H9 (cell line): ENCODE measurements at regions not wholly inside any gene's neighbourhood (a gene's known extent, or its start where the extent isn't known, plus 50 kb on each side); places are given as distances from the start of the nearest gene placed in this dataset.

Source experiments
- DNase-seq: peaks from one replicate; pipeline ENCODE4 v3.0.0-alpha.2; 2017
- H2AFZ ChIP-seq: one replicate; pipeline ENCODE4 v1.6.1; 2013; ENCODE audit warnings: mild to moderate bottlenecking, low read length, control low read depth, moderate library complexity
- H2AK5ac ChIP-seq: 2 replicates; pipeline ENCODE4 v1.6.1; 2013; ENCODE audit warnings: low read length, control low read depth, mixed read lengths; ENCODE audit not compliant: insufficient read length
- H2BK120ac ChIP-seq: one replicate; pipeline ENCODE4 v1.6.1; 2013; ENCODE audit warnings: low read depth, mild to moderate bottlenecking, low read length, control low read depth, inconsistent platforms; ENCODE audit not compliant: poor library complexity, severe bottlenecking
- H2BK12ac ChIP-seq: 2 replicates; pipeline ENCODE4 v1.6.1; 2013; ENCODE audit warnings: low read length, control low read depth, mixed read lengths, low read depth; ENCODE audit not compliant: insufficient read length
- H2BK15ac ChIP-seq: 2 replicates; pipeline ENCODE4 v1.6.1; 2013; ENCODE audit warnings: low read depth, low read length, control low read depth
- H2BK20ac ChIP-seq: one replicate; pipeline ENCODE4 v1.6.1; 2013; ENCODE audit warnings: low read depth, mild to moderate bottlenecking, low read length, control low read depth, inconsistent platforms; ENCODE audit not compliant: poor library complexity, severe bottlenecking
- H2BK5ac ChIP-seq: 2 replicates; pipeline ENCODE4 v1.6.1; 2013; ENCODE audit warnings: low read length, control low read depth, mixed read lengths; ENCODE audit not compliant: insufficient read length
- H3K14ac ChIP-seq: 2 replicates; pipeline ENCODE4 v1.6.1; 2013; ENCODE audit warnings: low read length, control low read depth; ENCODE audit not compliant: insufficient read depth
- H3K18ac ChIP-seq: 2 replicates; pipeline ENCODE4 v1.6.1; 2013; ENCODE audit warnings: low read depth, mild to moderate bottlenecking, mixed read lengths, low read length, control low read depth; ENCODE audit not compliant: insufficient read length
- H3K23ac ChIP-seq: 2 replicates; pipeline ENCODE4 v1.6.1; 2013; ENCODE audit warnings: low read length, control low read depth, mixed read lengths, low read depth; ENCODE audit not compliant: insufficient read length
- H3K23me2 ChIP-seq: 2 replicates; pipeline ENCODE4 v1.6.1; 2013; ENCODE audit warnings: low read depth, mild to moderate bottlenecking, mixed read lengths, low read length, control low read depth; ENCODE audit not compliant: insufficient read length, poor library complexity, severe bottlenecking
- H3K27ac ChIP-seq: 2 replicates; pipeline ENCODE4 v1.5.1; 2013; ENCODE audit warnings: low read length, control low read depth, mixed read lengths, low read depth; ENCODE audit not compliant: insufficient read length
- H3K27me3 ChIP-seq: 2 replicates; pipeline ENCODE4 v1.6.1; 2013; ENCODE audit warnings: low read length, control low read depth, inconsistent platforms; ENCODE audit not compliant: insufficient read depth
- H3K4ac ChIP-seq: 2 replicates; pipeline ENCODE4 v1.6.1; 2013; ENCODE audit warnings: low read depth, mild to moderate bottlenecking, control low read depth, inconsistent platforms, low read length, moderate library complexity
- H3K4me1 ChIP-seq: 2 replicates; pipeline ENCODE4 v1.6.1; 2013; ENCODE audit warnings: low read length, control low read depth, inconsistent platforms; ENCODE audit not compliant: insufficient read depth
- H3K4me2 ChIP-seq: 2 replicates; pipeline ENCODE4 v1.6.1; 2013; ENCODE audit warnings: low read length, control low read depth, mixed read lengths; ENCODE audit not compliant: insufficient read length, insufficient read depth
- H3K56ac ChIP-seq: 2 replicates; pipeline ENCODE4 v1.6.1; 2013; ENCODE audit warnings: low read depth, mild to moderate bottlenecking, mixed read lengths, low read length, control low read depth; ENCODE audit not compliant: insufficient read length
- H3K79me1 ChIP-seq: 2 replicates; pipeline ENCODE4 v1.6.1; 2013; ENCODE audit warnings: low read depth, mild to moderate bottlenecking, moderate library complexity, low read length, control low read depth, inconsistent platforms; ENCODE audit not compliant: insufficient read depth, poor library complexity, severe bottlenecking
- H3K79me2 ChIP-seq: 2 replicates; pipeline ENCODE4 v1.6.1; 2013; ENCODE audit warnings: low read length, control low read depth, inconsistent platforms; ENCODE audit not compliant: insufficient read depth
- H3K9ac ChIP-seq: 2 replicates; pipeline ENCODE4 v1.6.1; 2013; ENCODE audit warnings: low read length, control low read depth, mixed read lengths; ENCODE audit not compliant: insufficient read length; ENCODE audit errors: extremely low read depth
- H3K9me3 ChIP-seq: one replicate; pipeline ENCODE4 v1.6.1; 2013; ENCODE audit warnings: low read depth, low read length, inconsistent platforms; ENCODE audit not compliant: control insufficient read depth
- H3T11ph ChIP-seq: one replicate; pipeline ENCODE4 v1.6.1; 2013; ENCODE audit warnings: mild to moderate bottlenecking, low read length, control low read depth, inconsistent platforms
- H4K20me1 ChIP-seq: one replicate; pipeline ENCODE4 v1.6.1; 2013; ENCODE audit not compliant: control insufficient read depth, insufficient read length, insufficient read depth
- H4K5ac ChIP-seq: 2 replicates; pipeline ENCODE4 v1.6.1; 2013; ENCODE audit warnings: low read depth, mild to moderate bottlenecking, mixed read lengths, low read length, control low read depth; ENCODE audit not compliant: insufficient read length
- H4K8ac ChIP-seq: replicated peaks from 2 replicates; pipeline ENCODE4 v1.6.1; 2013; ENCODE audit warnings: low read length, control low read depth, mixed read lengths, low read depth; ENCODE audit not compliant: insufficient read length
- H4K91ac ChIP-seq: 2 replicates; pipeline ENCODE4 v1.6.1; 2013; ENCODE audit warnings: low read depth, mild to moderate bottlenecking, moderate library complexity, mixed read lengths, low read length, control low read depth; ENCODE audit not compliant: insufficient read length
- H3K27ac Mint-ChIP-seq, 3 experiments: 2 replicates in 2 of 3; 3 replicates in 1 of 3; pipeline ENCODE4 v1.8.0; 2020 to 2021; ENCODE audit warnings: mixed read lengths in 3 of 3, mild to moderate bottlenecking in 1 of 3, moderate library complexity in 1 of 3
- H3K27me3 Mint-ChIP-seq: 2 replicates; pipeline ENCODE4 v1.8.0; 2021; ENCODE audit warnings: low read depth, mild to moderate bottlenecking, moderate library complexity, mixed read lengths
- H3K36me3 Mint-ChIP-seq, 3 experiments: 2 replicates in 2 of 3; 3 replicates in 1 of 3; pipeline ENCODE4 v1.8.0; 2020 to 2021; ENCODE audit warnings: low read depth in 3 of 3, mixed read lengths in 3 of 3; ENCODE audit not compliant: insufficient read depth in 1 of 3
- H3K4me1 Mint-ChIP-seq, 2 experiments: 2 replicates each; pipeline ENCODE4 v1.8.0; 2020; ENCODE audit warnings: mixed read lengths in 2 of 2
- H3K4me3 Mint-ChIP-seq, 2 experiments: 2 replicates in 1 of 2; 3 replicates in 1 of 2; pipeline ENCODE4 v1.8.0; 2020 to 2021; ENCODE audit warnings: mild to moderate bottlenecking in 2 of 2, mixed read lengths in 2 of 2, moderate library complexity in 1 of 2
- H3K9me3 Mint-ChIP-seq, 2 experiments: 2 replicates in 1 of 2; 3 replicates in 1 of 2; pipeline ENCODE4 v1.8.0; 2020; ENCODE audit warnings: mild to moderate bottlenecking in 2 of 2, mixed read lengths in 2 of 2, moderate library complexity in 1 of 2
- WGBS: extraction: QIAGEN DNeasy Blood & Tissue Kit; methylation state at CpG from one replicate; pipeline ENCODE4 v1.1.7; 2013; ENCODE audit warnings: missing lambda C conversion rate, low lambda C conversion rate, mixed read lengths; ENCODE audit not compliant: insufficient read length; ENCODE audit errors: extremely low coverage; 5-methylcytosine and 5-hydroxymethylcytosine counted together
- TF ChIP-seq, protein P1 (sequence below): fragments of 200-600 bp; sonication (generic); conservative IDR thresholded peaks from 3 replicates; pipeline ENCODE4 v1.8.0; 2021; ENCODE audit warnings: antibody characterized with exemption, mild to moderate bottlenecking

DNA sequence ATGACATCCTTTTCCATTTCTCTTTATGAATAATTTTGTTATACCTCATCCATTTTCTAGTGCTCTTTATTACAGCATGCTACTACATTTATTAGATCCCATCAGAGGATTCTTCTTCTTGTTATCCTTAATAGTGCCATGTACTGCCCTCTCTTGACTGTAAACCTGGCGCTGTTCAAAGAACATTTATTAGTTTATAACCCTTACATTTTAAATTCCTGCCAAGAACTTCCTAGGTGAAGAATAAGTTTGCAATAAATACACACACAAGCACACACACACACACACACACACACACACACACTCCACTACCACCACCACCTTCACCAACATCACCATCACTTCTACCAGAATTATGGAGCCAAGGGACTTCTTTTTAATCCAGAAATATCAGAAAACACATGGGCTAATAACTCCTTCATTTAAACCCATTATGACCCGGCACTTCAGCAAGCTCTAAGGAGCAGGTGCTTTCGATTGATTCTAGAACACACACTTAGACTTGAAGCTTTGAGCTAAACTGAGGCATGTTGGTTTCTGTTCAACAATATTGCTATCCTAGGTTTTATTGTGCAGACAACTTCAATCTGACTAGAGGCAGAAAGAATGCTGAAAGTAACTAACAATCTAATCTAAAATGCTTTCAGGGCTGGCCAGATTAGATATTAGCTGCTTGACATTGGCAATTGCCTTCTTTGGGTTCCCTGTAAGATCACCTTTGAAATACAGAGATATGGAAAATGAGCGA is 556.8 kb downstream of the LMO4 start:
- Histone ChIP-seq H3K18ac (no peak overlapping the region), H2AFZ (no peak overlapping the region), H2BK20ac (no peak overlapping the region), H3K4me2 (no peak overlapping the region), H3K56ac (no peak overlapping the region), H2AK5ac (no peak overlapping the region), H3K14ac (no peak overlapping the region), H4K5ac (no peak overlapping the region), H3K23me2 (no peaks in the 10 kb centered on the region), H2BK12ac (no peak overlapping the region), H3K27ac (no peak overlapping the region), H4K20me1 (no peaks in the 10 kb centered on the region), H4K8ac (no peak overlapping the region), H3K4me1 (no peaks in the 10 kb centered on the region), H2BK120ac (no peak overlapping the region), H3K23ac (no peak overlapping the region), H3K9me3 (no peaks in the 10 kb centered on the region), H3K79me1 (no peaks in the 10 kb centered on the region), H4K91ac (no peak overlapping the region), H3K27me3 (no peaks in the 10 kb centered on the region), H3K79me2 (no peaks in the 10 kb centered on the region), H2BK15ac (no peak overlapping the region), H3K9ac (no peak overlapping the region), H2BK5ac (no peak overlapping the region), H3K4ac (no peak overlapping the region), H3T11ph (no peak overlapping the region)
- no peaks in the 10 kb centered on the region for H3K27me3 Mint-ChIP-seq
- H3K4me3 Mint-ChIP-seq = no peak overlapping the region
- H3K4me1 Mint-ChIP-seq = peaks cover 0 to under 1% of the 10 kb centered on the region in 2 experiments; a peak in 1 of 4 replicates
- WGBS = no CpG with 5 or more reads among the region's 4 CpGs
- peaks cover under 1 to 7% (median 2%) of the 10 kb centered on the region in 3 experiments; a peak in 3 of 7 replicates for H3K36me3 Mint-ChIP-seq
- peak overlapping the region in 1 of 3 experiments; percentile 35; a peak in 1 of 7 replicates for H3K27ac Mint-ChIP-seq
- TF ChIP-seq, protein P1, sequence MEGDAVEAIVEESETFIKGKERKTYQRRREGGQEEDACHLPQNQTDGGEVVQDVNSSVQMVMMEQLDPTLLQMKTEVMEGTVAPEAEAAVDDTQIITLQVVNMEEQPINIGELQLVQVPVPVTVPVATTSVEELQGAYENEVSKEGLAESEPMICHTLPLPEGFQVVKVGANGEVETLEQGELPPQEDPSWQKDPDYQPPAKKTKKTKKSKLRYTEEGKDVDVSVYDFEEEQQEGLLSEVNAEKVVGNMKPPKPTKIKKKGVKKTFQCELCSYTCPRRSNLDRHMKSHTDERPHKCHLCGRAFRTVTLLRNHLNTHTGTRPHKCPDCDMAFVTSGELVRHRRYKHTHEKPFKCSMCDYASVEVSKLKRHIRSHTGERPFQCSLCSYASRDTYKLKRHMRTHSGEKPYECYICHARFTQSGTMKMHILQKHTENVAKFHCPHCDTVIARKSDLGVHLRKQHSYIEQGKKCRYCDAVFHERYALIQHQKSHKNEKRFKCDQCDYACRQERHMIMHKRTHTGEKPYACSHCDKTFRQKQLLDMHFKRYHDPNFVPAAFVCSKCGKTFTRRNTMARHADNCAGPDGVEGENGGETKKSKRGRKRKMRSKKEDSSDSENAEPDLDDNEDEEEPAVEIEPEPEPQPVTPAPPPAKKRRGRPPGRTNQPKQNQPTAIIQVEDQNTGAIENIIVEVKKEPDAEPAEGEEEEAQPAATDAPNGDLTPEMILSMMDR = no peak
- no peak for DNase-seq
- peaks cover 3 to 5% of the 10 kb centered on the region in 2 experiments; a peak in 3 of 5 replicates for H3K9me3 Mint-ChIP-seq
